HAP-1 (cell line): ENCODE measurements at regions not wholly inside any gene's neighbourhood (a gene's known extent, or its start where the extent isn't known, plus 50 kb on each side); places are given as distances from the start of the nearest gene placed in this dataset.
"Not testable (repeated sequence)": the region's sequence is repeated elsewhere in the genome, so short reads cannot be mapped to it uniquely, and the experiment has no call there.

ENCODE experiments used
- DNase-seq, 2 experiments: peaks; one replicate each; pipeline ENCODE4 v3.0.0-alpha.2; 2016 to 2020; ENCODE audit warnings: low spot score in 2 of 2
- H3K27me3 ChIP-seq: fragments of 250-450 bp; sonication (Bioruptor Pico); 2 replicates; pipeline ENCODE4 v1.5.1; 2020; ENCODE audit warnings: low read depth, mild to moderate bottlenecking, moderate library complexity
- H3K36me3 ChIP-seq: fragments of 250-450 bp; sonication (Bioruptor Pico); replicated peaks from 2 replicates; pipeline ENCODE4 v1.5.1; 2020; ENCODE audit warnings: mild to moderate bottlenecking
- H3K4me1 ChIP-seq: fragments of 250-450 bp; sonication (Bioruptor Pico); 2 replicates; pipeline ENCODE4 v1.5.1; 2020; ENCODE audit warnings: mild to moderate bottlenecking
- H3K4me3 ChIP-seq: fragments of 250-450 bp; sonication (Bioruptor Pico); 2 replicates; pipeline ENCODE4 v1.5.1; 2020; ENCODE audit warnings: mild to moderate bottlenecking, moderate library complexity
- H3K9me3 ChIP-seq: fragments of 250-450 bp; sonication (Bioruptor Pico); 2 replicates; pipeline ENCODE4 v1.5.1; 2020; ENCODE audit warnings: mild to moderate bottlenecking, moderate library complexity
- in situ Hi-C: fragments of 300-500 bp; cut with MboI; formaldehyde crosslinking; loops from 3 replicates; pipeline ENCODE4 v1.14.3; 2020; ENCODE audit warnings: low sequenced_read_pairs, inconsistent platforms, mixed read lengths

DNA sequence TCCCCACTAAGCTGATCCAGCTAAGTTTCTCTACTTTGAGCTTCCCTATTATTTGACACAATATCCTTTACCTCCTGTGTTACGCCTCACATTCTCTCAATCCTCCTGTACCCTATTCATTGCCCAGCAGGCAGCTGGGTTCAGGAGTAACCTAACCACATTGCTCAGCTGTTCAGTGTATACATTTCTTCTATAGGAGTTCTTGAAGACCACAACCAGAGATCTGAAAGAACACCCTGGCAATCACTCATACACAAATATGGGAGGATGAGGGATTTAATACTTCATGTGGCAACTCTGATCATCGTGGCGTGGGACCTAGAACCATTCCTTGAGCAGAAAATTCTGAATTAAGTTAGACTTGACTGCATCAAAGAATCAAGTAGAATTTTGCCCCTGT is 346.8 kb upstream of the ARPP21 start:
- Histone ChIP-seq H3K4me1 (no peaks in the 10 kb centered on the region), H3K36me3 (no peaks in the 10 kb centered on the region), H3K4me3 (no peak overlapping the region), H3K9me3 (no peaks in the 10 kb centered on the region), H3K27me3 (no peaks in the 10 kb centered on the region)
- in situ Hi-C loops = no loop called here
- DNase-seq = no peak

DNA sequence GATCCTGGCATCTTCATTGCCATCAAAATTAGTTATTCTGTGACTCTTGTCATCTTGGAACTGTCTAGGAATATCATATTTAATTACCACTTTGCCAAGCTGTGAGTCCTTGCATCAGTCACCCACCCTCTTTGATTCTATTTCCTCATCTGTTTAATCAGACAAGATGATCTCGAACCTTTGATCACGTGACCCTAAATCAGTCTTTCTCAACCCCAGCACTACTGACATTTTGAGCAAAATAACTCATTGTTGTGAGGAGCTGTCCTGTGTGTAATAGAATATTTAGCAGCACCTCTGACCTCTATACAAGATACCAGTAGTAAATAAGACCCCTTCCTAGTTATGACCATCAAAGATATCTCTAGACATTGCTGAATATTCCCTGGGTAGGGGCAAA is 343.4 kb upstream of the ARPP21 start:
- H3K27me3 ChIP-seq = no peaks in the 10 kb centered on the region
- in situ Hi-C loops = no loop called here
- H3K4me3 ChIP-seq = no peak overlapping the region
- DNase-seq = no peak
- H3K4me1 ChIP-seq = no peaks in the 10 kb centered on the region
- H3K36me3 ChIP-seq = no peaks in the 10 kb centered on the region
- no peaks in the 10 kb centered on the region for H3K9me3 ChIP-seq

DNA sequence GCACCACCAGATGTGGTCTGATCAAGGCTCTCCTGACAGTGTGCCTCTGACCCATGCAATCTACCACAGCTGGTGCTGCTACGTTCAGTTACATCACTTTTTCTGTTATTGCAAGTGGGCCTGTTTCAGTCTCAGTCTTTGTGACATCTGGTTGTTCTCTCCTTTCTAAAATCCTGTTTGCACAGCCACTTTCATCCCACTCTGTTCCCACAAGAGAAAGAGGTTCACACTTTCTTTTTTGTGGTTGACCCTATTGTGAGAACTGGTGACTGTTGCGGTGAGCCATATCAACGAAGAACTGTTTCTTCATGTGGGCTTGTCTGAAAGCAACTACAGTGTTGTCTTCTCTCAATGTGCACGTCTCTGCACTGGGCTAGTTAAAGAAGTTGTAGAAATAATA is 342.8 kb upstream of the ARPP21 start:
- in situ Hi-C loops = no loop called here
- H3K36me3 ChIP-seq = no peaks in the 10 kb centered on the region
- DNase-seq = no peak
- no peaks in the 10 kb centered on the region for H3K27me3 ChIP-seq
- H3K4me3 ChIP-seq = no peak overlapping the region
- no peaks in the 10 kb centered on the region for H3K4me1 ChIP-seq
- no peaks in the 10 kb centered on the region for H3K9me3 ChIP-seq

DNA sequence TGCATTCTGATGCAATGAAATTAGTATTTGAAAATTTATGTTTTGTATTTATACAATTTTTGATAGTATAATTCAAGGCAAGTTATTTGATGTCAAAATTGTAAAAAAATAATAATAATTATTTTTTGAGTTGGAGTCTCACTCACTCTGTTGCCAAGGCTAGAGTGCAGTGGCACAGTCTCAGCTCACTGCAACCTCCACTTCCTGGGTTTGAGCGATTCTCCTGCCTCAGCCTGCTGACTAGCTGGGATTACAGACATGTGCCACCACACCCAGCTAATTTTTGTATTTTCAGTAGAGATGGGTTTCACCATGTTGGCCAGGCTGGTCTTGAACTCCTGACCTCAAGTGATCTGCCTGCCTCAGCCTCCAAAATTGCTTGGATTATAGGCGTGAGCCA is 342.4 kb upstream of the ARPP21 start:
- in situ Hi-C loops = not testable (repeated sequence)

DNA sequence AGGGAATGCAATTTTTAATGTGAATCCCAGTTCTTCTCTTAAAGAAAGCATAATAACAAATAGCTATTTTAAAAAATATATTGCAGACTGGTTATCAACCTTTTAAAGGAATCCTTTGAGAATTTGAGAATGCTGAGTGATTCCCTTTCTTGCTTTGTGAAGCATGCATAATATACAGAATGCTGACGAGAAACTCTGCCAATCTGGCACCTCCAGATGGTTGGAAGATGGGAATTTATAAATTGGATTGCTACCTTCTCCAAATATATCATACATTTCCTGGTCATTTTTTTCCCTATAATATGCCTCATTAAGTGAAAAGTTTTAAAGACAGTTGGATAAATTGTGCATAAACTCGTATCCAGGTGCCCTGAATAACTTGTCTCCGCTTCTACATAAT is 333.9 kb upstream of the ARPP21 start:
- no peak for DNase-seq
- H3K36me3 ChIP-seq = no peaks in the 10 kb centered on the region
- in situ Hi-C loops = no loop called here

More for the DNA sequence above, 342.4 kb upstream of the ARPP21 start:
- not testable (repeated sequence) for H3K4me3 ChIP-seq, H3K9me3 ChIP-seq, DNase-seq, H3K27me3 ChIP-seq, H3K36me3 ChIP-seq, H3K4me1 ChIP-seq

DNA sequence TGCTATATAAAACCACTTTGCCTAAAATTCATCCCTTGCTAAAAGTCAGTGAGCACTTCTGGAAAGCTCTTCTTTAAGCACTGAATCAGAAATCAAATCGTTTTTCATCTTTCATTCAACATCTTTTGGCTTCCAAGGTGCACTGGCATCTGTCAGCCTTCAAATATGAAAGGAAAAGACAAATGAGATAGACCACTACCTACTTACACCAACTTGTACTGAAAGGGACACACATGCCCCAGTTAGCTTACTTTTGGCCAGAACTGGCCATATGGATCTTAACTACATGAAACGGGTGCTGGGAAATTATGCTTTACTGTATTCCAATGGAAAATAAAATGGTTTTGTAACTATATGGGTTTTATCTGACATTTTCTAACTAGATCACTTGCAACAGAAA is 332.0 kb upstream of the ARPP21 start:
- DNase-seq = no peak
- Histone ChIP-seq H3K9me3 (no peaks in the 10 kb centered on the region), H3K4me1 (no peaks in the 10 kb centered on the region), H3K4me3 (no peak overlapping the region), H3K27me3 (no peaks in the 10 kb centered on the region), H3K36me3 (no peaks in the 10 kb centered on the region)
- in situ Hi-C loops = no loop called here

More for the DNA sequence above, 333.9 kb upstream of the ARPP21 start:
- Histone ChIP-seq H3K4me1 (no peaks in the 10 kb centered on the region), H3K27me3 (no peaks in the 10 kb centered on the region), H3K9me3 (no peaks in the 10 kb centered on the region), H3K4me3 (no peak overlapping the region)

DNA sequence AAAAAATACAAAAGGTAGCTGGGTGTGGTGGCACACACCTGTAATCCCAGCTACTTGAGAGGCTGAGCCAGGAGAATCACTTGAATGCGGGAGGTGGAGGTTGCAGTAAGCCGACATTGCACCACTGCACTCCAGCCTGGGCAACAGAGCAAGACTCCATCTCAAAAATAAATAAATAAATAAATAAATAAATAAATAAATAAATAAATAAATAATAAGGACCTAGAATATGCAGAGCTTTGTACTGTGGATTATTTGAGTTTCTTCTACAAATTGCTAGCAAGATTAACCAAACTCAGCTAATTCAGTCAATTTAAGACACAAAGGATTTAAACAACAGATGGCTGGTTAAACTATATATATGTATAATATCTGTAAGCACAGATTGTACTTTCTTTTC is 322.5 kb upstream of the ARPP21 start:
- H3K27me3 ChIP-seq, H3K4me3 ChIP-seq, H3K9me3 ChIP-seq, in situ Hi-C loops, H3K4me1 ChIP-seq, DNase-seq, H3K36me3 ChIP-seq: not testable (repeated sequence)

DNA sequence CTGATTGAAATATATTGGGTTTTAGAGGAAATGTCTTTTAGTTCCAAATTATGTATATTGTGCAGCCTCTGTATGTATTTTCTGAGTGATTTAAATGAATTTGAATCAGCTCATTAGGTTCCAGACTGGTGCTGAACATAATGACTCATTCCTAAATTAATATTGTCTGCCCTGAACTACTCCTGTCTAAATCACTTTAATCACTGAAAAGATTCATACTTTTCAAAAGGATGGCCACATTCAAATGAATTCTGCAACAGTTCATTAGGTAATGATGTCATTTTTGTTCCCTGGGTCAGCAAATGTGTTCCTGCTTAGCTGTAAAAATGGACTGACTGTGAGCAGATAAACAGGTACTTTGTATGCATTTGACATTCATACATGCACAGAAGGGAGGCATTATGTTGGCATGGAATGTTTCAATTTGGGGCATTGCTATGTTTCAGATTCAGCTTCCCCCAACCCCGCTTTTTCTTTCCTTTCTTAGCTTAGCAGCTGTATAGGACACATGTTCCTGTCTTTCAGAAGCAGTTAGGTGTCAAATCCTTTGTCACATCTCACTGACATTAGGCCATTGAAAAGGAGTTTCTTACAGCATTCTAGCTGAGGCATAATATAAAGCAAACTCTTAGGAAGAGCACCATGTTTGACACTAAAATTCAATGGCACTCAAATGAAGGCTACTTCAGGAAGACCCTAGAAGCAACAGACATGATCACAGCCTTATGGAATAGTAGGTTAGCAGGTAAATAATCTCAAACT is 318.5 kb upstream of the ARPP21 start:
- Histone ChIP-seq H3K9me3 (no peaks in the 10 kb centered on the region), H3K4me1 (no peaks in the 10 kb centered on the region), H3K4me3 (no peak overlapping the region), H3K36me3 (no peaks in the 10 kb centered on the region), H3K27me3 (no peaks in the 10 kb centered on the region)
- in situ Hi-C loops = no loop called here
- DNase-seq = no peak

DNA sequence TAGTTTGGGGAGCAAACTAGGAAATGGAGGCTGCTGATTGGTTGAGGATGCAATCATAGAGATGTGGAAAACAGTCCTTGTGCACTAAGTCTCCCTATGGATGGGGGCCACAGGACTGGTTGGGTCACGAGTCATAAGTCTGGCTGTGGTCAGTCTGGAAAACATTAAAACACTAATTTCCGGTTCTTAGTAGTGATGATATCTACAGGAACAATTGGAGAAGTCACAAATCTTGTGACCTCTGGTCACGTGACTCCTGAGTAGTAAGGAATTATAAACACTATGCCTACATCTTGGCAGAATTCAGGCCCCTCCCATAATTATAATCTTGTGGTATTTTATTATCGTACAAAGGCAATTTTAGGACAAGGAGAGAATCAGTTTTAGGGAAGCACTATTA is 317.3 kb upstream of the ARPP21 start:
- no peaks in the 10 kb centered on the region for H3K4me1 ChIP-seq
- no peak overlapping the region for H3K4me3 ChIP-seq
- H3K36me3 ChIP-seq = no peaks in the 10 kb centered on the region
- in situ Hi-C loops = no loop called here
- no peak for DNase-seq
- H3K9me3 ChIP-seq = no peaks in the 10 kb centered on the region
- H3K27me3 ChIP-seq = no peaks in the 10 kb centered on the region

DNA sequence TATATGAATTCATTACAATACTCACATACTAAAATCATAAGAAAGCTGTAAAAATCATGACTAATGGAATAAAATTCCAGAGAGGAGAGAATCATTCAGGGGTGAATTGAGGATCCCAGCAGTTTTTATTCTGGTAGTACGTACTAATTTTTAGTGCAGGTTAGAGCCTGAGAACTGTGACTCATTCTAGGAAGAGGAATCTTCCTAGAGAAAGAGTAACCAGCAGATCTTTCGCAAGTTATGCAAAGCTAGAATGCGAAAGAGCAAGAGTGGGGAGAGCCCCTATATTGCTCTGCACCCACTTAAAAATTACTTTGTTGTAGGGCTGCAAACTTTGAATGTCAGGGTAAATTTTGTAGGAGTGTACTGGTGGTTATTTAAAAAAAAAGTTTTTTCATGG is 303.6 kb upstream of the ARPP21 start:
- no peak overlapping the region for H3K4me3 ChIP-seq
- no peak for DNase-seq
- no peaks in the 10 kb centered on the region for H3K27me3 ChIP-seq
- H3K4me1 ChIP-seq = no peaks in the 10 kb centered on the region
- in situ Hi-C loops = no loop called here
- no peaks in the 10 kb centered on the region for H3K9me3 ChIP-seq
- H3K36me3 ChIP-seq = no peaks in the 10 kb centered on the region

DNA sequence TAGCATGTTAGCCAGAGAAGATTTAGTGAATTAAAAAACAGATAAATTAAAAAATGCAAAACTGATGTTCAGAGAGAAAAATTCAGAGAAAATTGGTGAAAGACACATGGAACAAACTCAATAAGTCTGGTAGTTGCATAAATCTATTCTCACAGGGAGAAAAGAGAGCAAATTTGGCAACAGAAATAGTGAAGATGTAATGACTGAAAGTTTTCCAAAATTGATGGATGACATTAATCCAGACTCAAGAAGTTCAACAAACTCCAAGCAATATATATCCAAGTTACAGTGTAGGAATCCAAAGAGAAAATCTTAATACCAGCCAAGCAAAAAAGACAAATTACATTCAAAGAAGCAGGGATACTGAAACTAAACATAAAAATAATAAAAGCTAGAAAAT is 302.7 kb upstream of the ARPP21 start:
- in situ Hi-C loops = no loop called here
- Histone ChIP-seq H3K4me1 (no peaks in the 10 kb centered on the region), H3K27me3 (no peaks in the 10 kb centered on the region), H3K36me3 (no peaks in the 10 kb centered on the region), H3K4me3 (no peak overlapping the region), H3K9me3 (no peaks in the 10 kb centered on the region)
- no peak for DNase-seq

DNA sequence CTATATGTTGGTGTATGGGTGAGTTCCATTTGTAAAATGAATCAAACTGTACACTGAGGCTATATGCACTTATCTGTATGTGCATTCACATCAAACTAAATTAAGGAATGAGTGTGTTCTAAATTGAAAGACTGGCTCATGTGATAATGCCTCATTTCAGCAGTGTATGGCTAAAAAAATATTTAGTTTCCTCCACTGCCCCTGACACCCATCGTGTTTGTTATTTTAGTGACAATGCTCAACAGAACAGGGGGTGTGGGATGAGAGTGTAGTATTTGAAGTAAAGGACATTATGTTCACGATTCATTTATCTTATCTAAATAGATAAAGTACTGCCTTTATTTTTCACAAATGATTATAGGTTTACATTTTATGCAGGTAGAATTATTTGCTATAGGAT is 301.1 kb upstream of the ARPP21 start:
- no peaks in the 10 kb centered on the region for H3K36me3 ChIP-seq
- in situ Hi-C loops = no loop called here
- H3K4me1 ChIP-seq = no peaks in the 10 kb centered on the region
- H3K27me3 ChIP-seq = no peaks in the 10 kb centered on the region
- H3K4me3 ChIP-seq = no peak overlapping the region
- no peak for DNase-seq
- H3K9me3 ChIP-seq = no peaks in the 10 kb centered on the region

DNA sequence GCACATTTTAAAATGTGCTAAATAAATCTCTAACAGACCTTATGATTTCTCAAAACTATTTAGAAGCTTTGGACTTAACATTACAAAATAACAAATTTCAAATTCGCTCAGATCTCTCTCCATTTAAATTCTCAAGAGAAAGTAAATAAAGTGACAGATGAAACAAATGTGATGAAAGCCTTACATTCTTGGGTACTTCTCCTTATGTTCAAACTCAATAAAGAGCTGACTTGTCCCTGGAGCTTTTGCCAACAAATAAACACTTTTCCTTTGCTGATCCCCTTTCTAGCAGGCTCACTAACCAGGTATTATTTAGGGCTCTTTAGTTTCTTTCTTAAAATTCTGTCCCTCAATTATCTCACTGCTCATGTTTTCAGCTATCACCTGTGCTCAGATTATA is 259.1 kb upstream of the ARPP21 start:
- DNase-seq = no peak
- H3K27me3 ChIP-seq = no peaks in the 10 kb centered on the region
- no peaks in the 10 kb centered on the region for H3K4me1 ChIP-seq
- H3K9me3 ChIP-seq = no peaks in the 10 kb centered on the region
- no peak overlapping the region for H3K4me3 ChIP-seq
- H3K36me3 ChIP-seq = no peaks in the 10 kb centered on the region
- in situ Hi-C loops = no loop called here

DNA sequence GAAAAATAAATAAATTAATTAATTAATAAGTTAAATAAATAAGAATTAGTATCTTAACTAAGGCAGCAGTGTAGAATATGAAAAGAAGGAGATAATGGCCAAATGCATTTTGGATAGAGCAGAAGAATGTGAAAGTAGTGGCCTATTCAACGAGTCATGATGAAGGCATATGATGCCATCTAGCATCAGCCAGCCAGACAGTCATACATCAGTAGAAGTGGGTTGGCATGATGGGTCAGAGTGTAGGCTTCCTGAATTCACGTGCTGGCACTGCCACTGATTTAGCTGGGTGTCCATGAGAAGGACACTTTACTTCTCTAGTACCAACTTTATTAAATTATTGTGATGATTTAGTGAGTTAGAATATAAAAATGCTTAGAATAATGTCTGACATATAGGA is 256.1 kb upstream of the ARPP21 start:
- in situ Hi-C loops = no loop called here
- no peak for DNase-seq
- H3K4me1 ChIP-seq = no peaks in the 10 kb centered on the region
- no peaks in the 10 kb centered on the region for H3K27me3 ChIP-seq
- no peaks in the 10 kb centered on the region for H3K9me3 ChIP-seq
- no peaks in the 10 kb centered on the region for H3K36me3 ChIP-seq
- H3K4me3 ChIP-seq = no peak overlapping the region
